ENCODE measurements at regions not wholly inside any gene's neighbourhood (a gene's known extent, or its start where the extent isn't known, plus 50 kb on each side); places are given as distances from the start of the nearest gene placed in this dataset.
"Not testable (repeated sequence)": the region's sequence is repeated elsewhere in the genome, so short reads cannot be mapped to it uniquely, and the experiment has no call there.

- no peak for DNase-seq
Observed at GRCh38 chr3:112765531-112765930, 81.1 kb downstream of the CD200R1L start.

GRCh38 chr3:112763258-112763657, 83.4 kb downstream of the CD200R1L start:
- DNase-seq: no peak

GRCh38 chr3:112761062-112761638, 85.5 kb downstream of the CD200R1L start:
- DNase-seq: no peak

GRCh38 chr3:112759681-112760080, 87.0 kb downstream of the CD200R1L start:
- DNase-seq: peak; percentile 22

GRCh38 chr3:112759210-112759609, 87.5 kb downstream of the CD200R1L start:
- DNase-seq: no peak

GRCh38 chr3:112757197-112757596, 89.5 kb downstream of the CD200R1L start:
- DNase-seq: no peak

- DNase-seq: no peak
Observed at GRCh38 chr3:112755845-112756613, 90.6 kb downstream of the CD200R1L start.

- DNase-seq: not testable (repeated sequence)
Observed at GRCh38 chr3:112755046-112755445, 91.6 kb downstream of the CD200R1L start.

- DNase-seq: no peak
Observed at GRCh38 chr3:112751564-112752512, 94.8 kb downstream of the CD200R1L start.

GRCh38 chr3:112751061-112751460, 95.6 kb downstream of the CD200R1L start:
- no peak for DNase-seq

- no peak for DNase-seq
Observed at GRCh38 chr3:112747624-112748023, 99.0 kb downstream of the CD200R1L start.

GRCh38 chr3:112746675-112747280, 99.9 kb downstream of the CD200R1L start:
- no peak for DNase-seq

GRCh38 chr3:112745567-112746248, 101.0 kb downstream of the CD200R1L start:
- no peak for DNase-seq

- peak; percentile 77 for DNase-seq
Observed at GRCh38 chr3:112744825-112745566, 101.7 kb downstream of the CD200R1L start.

GRCh38 chr3:112744106-112744505, 102.6 kb downstream of the CD200R1L start:
- DNase-seq: peak; percentile 55

GRCh38 chr3:112742934-112743333, 102.0 kb upstream of the CCDC80 start:
- DNase-seq: no peak

- no peak for DNase-seq
Observed at GRCh38 chr3:112741983-112742382, 101.0 kb upstream of the CCDC80 start.

- DNase-seq: no peak
Observed at GRCh38 chr3:112740835-112741234, 99.9 kb upstream of the CCDC80 start.

GRCh38 chr3:112739252-112739965, 98.5 kb upstream of the CCDC80 start:
- DNase-seq: no peak

GRCh38 chr3:112738366-112738765, 97.4 kb upstream of the CCDC80 start:
- DNase-seq: no peak
